Mucosa of descending colon (tissue), 3 donors: ENCODE measurements at regions not wholly inside any gene's neighbourhood (a gene's known extent, or its start where the extent isn't known, plus 50 kb on each side); places are given as distances from the start of the nearest gene placed in this dataset.
"Not testable (repeated sequence)": the region's sequence is repeated elsewhere in the genome, so short reads cannot be mapped to it uniquely, and the experiment has no call there.

Experiments used
- ATAC-seq: fragments of 200-7000 bp; cut with Tn5 transposase; one replicate; pipeline ENCODE4 v1.9.1; 2020; ENCODE audit warnings: mild to moderate bottlenecking, moderate library complexity
- DNase-seq, 3 donors: peaks; one replicate each; pipeline ENCODE4 v3.0.0-alpha.2; 2020
- H3K36me3 ChIP-seq: fragments of 200-600 bp; one replicate; pipeline ENCODE4 v1.8.0; 2021; ENCODE audit warnings: low read depth, mild to moderate bottlenecking
- H3K4me1 ChIP-seq: fragments of 200-600 bp; one replicate; pipeline ENCODE4 v1.8.0; 2021; ENCODE audit warnings: low read depth, mild to moderate bottlenecking
- H3K4me3 ChIP-seq: fragments of 200-600 bp; one replicate; pipeline ENCODE4 v1.8.0; 2021; ENCODE audit warnings: mild to moderate bottlenecking
- H3K9me3 ChIP-seq: fragments of 200-600 bp; one replicate; pipeline ENCODE4 v1.8.0; 2021; ENCODE audit warnings: mild to moderate bottlenecking
- intact Hi-C, 2 donors: fragments of 100-400 bp; cut with DNase I in 1 of 2; cut with micrococcal nuclease in 1 of 2; formaldehyde crosslinking; loops; one replicate each; pipeline versions ENCODE4 v1.11.0 to v1.11.1; 2022; cut with DNase I, micrococcal nuclease
- TF ChIP-seq, protein P1 (sequence below): fragments of 200-600 bp; IDR thresholded peaks from one replicate; pipeline ENCODE4 v1.8.0; 2022; ENCODE audit warnings: antibody characterized with exemption, mild to moderate bottlenecking
- donor health status: DM: no; HTN: no; CAD: no; lungs with moderate emphysema.
- donor health status: DM: no; HTN: no; CAD: no.
- donor health status: DM: no; HTN: yes; CAD: no.

DNA sequence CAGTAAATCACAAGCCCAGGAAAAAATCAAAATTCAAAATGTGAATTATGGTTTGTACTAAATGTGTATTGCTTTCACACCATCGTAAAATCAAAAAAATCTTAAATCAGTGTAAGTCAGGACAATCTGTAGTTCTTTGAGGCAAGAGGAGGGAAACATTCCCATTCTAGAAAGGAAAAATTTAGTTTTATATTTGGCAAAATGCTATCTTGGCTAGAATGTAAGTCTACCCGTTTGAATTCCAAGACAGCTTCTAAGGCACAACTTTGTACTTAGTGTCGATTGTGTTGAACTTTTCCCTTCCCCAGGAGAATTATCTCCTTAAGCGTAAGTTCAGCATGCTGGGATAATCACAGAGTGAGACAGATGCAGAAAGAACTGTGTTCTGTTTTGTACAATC, 638.2 kb upstream of the LRRTM1 start:
- TF ChIP-seq, protein P1, sequence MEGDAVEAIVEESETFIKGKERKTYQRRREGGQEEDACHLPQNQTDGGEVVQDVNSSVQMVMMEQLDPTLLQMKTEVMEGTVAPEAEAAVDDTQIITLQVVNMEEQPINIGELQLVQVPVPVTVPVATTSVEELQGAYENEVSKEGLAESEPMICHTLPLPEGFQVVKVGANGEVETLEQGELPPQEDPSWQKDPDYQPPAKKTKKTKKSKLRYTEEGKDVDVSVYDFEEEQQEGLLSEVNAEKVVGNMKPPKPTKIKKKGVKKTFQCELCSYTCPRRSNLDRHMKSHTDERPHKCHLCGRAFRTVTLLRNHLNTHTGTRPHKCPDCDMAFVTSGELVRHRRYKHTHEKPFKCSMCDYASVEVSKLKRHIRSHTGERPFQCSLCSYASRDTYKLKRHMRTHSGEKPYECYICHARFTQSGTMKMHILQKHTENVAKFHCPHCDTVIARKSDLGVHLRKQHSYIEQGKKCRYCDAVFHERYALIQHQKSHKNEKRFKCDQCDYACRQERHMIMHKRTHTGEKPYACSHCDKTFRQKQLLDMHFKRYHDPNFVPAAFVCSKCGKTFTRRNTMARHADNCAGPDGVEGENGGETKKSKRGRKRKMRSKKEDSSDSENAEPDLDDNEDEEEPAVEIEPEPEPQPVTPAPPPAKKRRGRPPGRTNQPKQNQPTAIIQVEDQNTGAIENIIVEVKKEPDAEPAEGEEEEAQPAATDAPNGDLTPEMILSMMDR = no peak
- Histone ChIP-seq H3K9me3 (peaks cover 3% of the 10 kb centered on the region), H3K4me3 (no peak overlapping the region), H3K36me3 (no peaks in the 10 kb centered on the region), H3K4me1 (no peaks in the 10 kb centered on the region)
- ATAC-seq (no peak), DNase-seq (no peak)
- intact Hi-C loops = no loop called here

DNA sequence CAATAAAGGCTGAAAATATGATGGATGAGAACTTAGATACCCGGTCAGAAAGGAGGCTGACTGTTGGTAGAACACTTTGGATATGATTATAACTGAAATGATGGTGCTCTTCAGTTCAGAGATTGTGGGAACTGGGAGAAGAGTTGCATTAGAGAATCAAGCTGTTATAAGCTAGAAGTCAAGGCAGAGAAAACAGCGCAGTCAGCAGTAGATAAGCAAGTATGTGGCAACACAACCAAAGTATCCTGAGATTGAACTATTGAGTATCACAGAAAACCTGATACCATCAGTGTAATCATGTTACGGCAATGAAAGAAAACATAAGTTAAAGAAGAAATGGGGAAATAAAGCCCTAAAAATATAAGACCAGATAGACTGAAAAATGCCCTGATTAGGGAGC, 633.9 kb upstream of the LRRTM1 start:
- TF ChIP-seq, protein P1 = no peak
- Histone ChIP-seq H3K4me3 (no peak overlapping the region), H3K4me1 (no peaks in the 10 kb centered on the region), H3K9me3 (peaks cover 3% of the 10 kb centered on the region), H3K36me3 (no peaks in the 10 kb centered on the region)
- ATAC-seq (no peak), DNase-seq (no peak)
- intact Hi-C loops = no loop called here

DNA sequence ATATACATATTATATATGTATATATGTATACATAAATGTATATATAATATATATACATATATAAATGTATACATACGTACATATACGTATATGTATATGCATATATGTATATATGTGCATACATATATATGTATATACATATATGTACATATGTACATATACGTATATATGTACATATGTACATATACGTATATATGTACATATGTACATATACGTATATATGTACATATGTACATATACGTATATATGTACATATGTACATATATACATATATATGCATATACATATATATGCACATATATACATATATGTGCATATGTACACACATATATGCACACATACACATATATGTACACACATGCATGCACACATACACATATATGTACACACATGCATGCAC, 627.3 kb upstream of the LRRTM1 start:
- H3K4me3 ChIP-seq, intact Hi-C loops, H3K4me1 ChIP-seq, ATAC-seq, H3K36me3 ChIP-seq, DNase-seq: not testable (repeated sequence)
- peaks cover 29% of the 10 kb centered on the region for H3K9me3 ChIP-seq

DNA sequence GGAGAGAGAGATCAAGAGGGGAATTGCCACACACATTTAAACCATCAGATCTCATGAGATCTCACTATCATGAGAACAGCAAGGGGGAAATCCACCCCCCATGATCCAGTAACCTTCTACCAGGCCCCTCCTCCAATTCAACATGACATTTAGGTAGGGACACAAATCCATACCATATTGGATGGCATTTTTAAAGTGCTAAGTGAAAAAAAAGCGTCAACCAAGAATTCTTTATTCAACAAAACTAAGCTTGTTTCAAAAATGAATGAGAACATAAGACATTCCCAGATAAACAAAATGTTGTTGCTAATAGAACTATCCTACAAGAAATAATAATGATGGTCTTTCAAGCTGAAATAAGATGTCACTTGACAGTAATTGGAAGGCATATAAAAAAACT, 626.2 kb upstream of the LRRTM1 start:
- Histone ChIP-seq H3K4me1 (no peaks in the 10 kb centered on the region), H3K36me3 (no peaks in the 10 kb centered on the region), H3K4me3 (no peak overlapping the region), H3K9me3 (peaks cover 29% of the 10 kb centered on the region)
- ATAC-seq (no peak), DNase-seq (no peak)
- intact Hi-C loops = no loop called here
- TF ChIP-seq, protein P1 = no peak

DNA sequence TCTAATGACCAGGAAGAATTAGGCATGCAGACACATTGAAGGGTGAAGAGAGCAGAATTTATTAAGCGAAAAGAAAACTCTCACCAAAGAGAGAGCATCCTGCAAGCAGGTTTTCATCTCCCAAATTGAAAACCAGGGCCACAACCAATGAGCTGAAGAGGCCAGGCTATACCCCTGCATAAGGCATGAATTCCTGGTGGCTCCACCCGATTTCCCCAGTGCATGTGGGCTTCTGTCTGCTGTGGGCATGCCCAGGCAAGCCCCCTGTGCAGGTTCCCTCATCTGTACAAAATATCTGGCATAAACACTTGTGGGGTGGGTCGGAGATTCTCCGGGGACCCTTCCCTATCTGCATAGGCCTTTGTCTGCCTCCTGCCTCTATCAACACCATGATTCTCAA, 621.6 kb upstream of the LRRTM1 start:
- ATAC-seq (no peak), DNase-seq (no peak)
- Histone ChIP-seq H3K4me1 (no peaks in the 10 kb centered on the region), H3K36me3 (no peaks in the 10 kb centered on the region), H3K4me3 (no peak overlapping the region), H3K9me3 (peaks cover 22% of the 10 kb centered on the region)
- intact Hi-C loops = no loop called here
- TF ChIP-seq, protein P1 = no peak

DNA sequence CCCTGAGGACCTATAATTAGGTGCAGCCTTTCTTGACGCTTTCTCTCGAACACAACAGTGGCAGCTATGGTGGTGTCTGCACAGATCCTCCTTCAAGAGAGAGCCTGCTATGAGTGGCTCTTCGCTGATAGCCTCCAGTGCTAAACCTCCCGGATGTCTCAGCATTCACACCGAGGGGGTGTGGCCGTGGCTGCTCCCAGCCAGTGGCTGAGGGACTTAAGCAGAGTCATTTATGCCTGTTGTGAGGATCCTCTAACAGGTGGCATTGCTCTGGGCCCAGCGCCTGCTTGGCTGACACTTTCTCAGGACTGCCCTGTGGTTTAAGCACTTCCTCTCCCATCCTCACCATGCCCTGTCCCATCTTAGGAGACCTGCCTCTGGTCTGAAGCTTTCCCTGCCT, 592.0 kb upstream of the LRRTM1 start:
- H3K4me1 ChIP-seq = no peaks in the 10 kb centered on the region
- H3K4me3 ChIP-seq = no peak overlapping the region
- no peaks in the 10 kb centered on the region for H3K36me3 ChIP-seq
- TF ChIP-seq, protein P1 = no peak
- ATAC-seq = no peak
- DNase-seq = no peak
- intact Hi-C loops = no loop called here
- H3K9me3 ChIP-seq = no peaks in the 10 kb centered on the region
